ENCODE measurements at regions not wholly inside any gene's neighbourhood (a gene's known extent, or its start where the extent isn't known, plus 50 kb on each side); places are given as distances from the start of the nearest gene placed in this dataset.

DNA sequence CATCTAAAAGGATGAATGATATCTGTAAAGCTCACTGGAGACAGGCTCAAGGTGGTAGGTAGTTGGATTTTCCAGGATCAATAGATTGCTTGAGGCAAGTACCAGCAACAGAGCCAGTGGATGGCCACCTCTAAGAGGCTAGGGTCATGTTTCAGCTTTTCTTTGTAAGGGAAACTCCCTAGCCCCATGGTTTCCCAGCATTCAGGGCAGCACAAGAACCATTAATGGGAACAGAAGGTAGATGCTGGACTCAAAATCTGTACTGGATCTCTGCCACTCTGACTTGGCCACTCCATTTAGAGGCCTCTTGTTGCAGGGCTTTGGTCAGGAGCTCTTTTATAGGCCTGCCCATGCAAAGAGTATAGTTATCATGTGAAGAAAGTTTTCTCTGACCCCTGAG lies 76.1 kb upstream of the DYRK2 start:
- TF ChIP-seq, protein P1, sequence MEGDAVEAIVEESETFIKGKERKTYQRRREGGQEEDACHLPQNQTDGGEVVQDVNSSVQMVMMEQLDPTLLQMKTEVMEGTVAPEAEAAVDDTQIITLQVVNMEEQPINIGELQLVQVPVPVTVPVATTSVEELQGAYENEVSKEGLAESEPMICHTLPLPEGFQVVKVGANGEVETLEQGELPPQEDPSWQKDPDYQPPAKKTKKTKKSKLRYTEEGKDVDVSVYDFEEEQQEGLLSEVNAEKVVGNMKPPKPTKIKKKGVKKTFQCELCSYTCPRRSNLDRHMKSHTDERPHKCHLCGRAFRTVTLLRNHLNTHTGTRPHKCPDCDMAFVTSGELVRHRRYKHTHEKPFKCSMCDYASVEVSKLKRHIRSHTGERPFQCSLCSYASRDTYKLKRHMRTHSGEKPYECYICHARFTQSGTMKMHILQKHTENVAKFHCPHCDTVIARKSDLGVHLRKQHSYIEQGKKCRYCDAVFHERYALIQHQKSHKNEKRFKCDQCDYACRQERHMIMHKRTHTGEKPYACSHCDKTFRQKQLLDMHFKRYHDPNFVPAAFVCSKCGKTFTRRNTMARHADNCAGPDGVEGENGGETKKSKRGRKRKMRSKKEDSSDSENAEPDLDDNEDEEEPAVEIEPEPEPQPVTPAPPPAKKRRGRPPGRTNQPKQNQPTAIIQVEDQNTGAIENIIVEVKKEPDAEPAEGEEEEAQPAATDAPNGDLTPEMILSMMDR (IDR thresholded peaks at IDR 0.05; ENCODE audit: low read depth, low read length, missing input control), result no peak
- TF ChIP-seq JUND (IDR thresholded peaks at IDR 0.05) (no peak), RXRA (IDR thresholded peaks at IDR 0.05) (no peak)
- TF ChIP-seq, protein P2, sequence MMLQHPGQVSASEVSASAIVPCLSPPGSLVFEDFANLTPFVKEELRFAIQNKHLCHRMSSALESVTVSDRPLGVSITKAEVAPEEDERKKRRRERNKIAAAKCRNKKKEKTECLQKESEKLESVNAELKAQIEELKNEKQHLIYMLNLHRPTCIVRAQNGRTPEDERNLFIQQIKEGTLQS (IDR thresholded peaks at IDR 0.05), result no peak
